OCI-LY1 (cell line): ENCODE measurements at regions not wholly inside any gene's neighbourhood (a gene's known extent, or its start where the extent isn't known, plus 50 kb on each side); places are given as distances from the start of the nearest gene placed in this dataset.
A peak's percentile ranks its signal among the peaks of the same experiment; 100 is the strongest.

Experiments used
- H2AFZ ChIP-seq: fragments of 200-600 bp; sonication (generic), shearing (Covaris generic); 2 replicates; pipeline ENCODE4 v1.6.0; 2014; ENCODE audit warnings: antibody characterized with exemption, mild to moderate bottlenecking, low read length
- H3F3A ChIP-seq: fragments of 200-600 bp; sonication (generic), shearing (Covaris generic); 2 replicates; pipeline ENCODE4 v1.6.0; 2014; ENCODE audit warnings: mild to moderate bottlenecking, antibody characterized with exemption, low read length, moderate library complexity; ENCODE audit not compliant: insufficient read depth
- H3K27ac ChIP-seq: fragments of 200-600 bp; sonication (generic); 2 replicates; pipeline ENCODE4 v1.5.1; 2014; ENCODE audit warnings: low read length, mixed run types, mild to moderate bottlenecking, low read depth; ENCODE audit not compliant: poor library complexity, severe bottlenecking
- H3K27me3 ChIP-seq: fragments of 200-600 bp; sonication (generic); 2 replicates; pipeline ENCODE4 v1.6.0; 2014; ENCODE audit warnings: antibody characterized with exemption, mild to moderate bottlenecking, low read length, moderate library complexity; ENCODE audit not compliant: insufficient read depth
- H3K36me3 ChIP-seq: fragments of 200-600 bp; sonication (generic); 2 replicates; pipeline ENCODE4 v1.6.1; 2014; ENCODE audit warnings: mild to moderate bottlenecking, antibody characterized with exemption, low read length, moderate library complexity, mixed read lengths; ENCODE audit not compliant: insufficient read depth
- H3K4me1 ChIP-seq: fragments of 200-600 bp; sonication (generic); 2 replicates; pipeline ENCODE4 v1.5.1; 2014; ENCODE audit warnings: mild to moderate bottlenecking, low read length, moderate library complexity; ENCODE audit not compliant: insufficient read depth, severe bottlenecking
- H3K4me2 ChIP-seq: fragments of 200-600 bp; sonication (generic), shearing (Covaris generic); 2 replicates; pipeline ENCODE4 v1.6.1; 2014; ENCODE audit warnings: low read length
- H3K4me3 ChIP-seq: fragments of 200-600 bp; sonication (generic); 2 replicates; pipeline ENCODE4 v1.5.1; 2014; ENCODE audit warnings: low read length, low read depth, mild to moderate bottlenecking, mixed read lengths; ENCODE audit not compliant: poor library complexity, severe bottlenecking
- H3K79me2 ChIP-seq: fragments of 200-600 bp; shearing (Covaris generic); 2 replicates; pipeline ENCODE4 v1.6.1; 2016; ENCODE audit warnings: mixed run types, low read length, mixed read lengths; ENCODE audit not compliant: insufficient read depth
- H3K9ac ChIP-seq: fragments of 200-600 bp; sonication (generic), shearing (Covaris generic); 2 replicates; pipeline ENCODE4 v1.6.1; 2014; ENCODE audit warnings: mild to moderate bottlenecking, low read length, mixed read lengths
- H3K9me2 ChIP-seq: fragments of 200-600 bp; sonication (generic), shearing (Covaris generic); 2 replicates; pipeline ENCODE4 v1.6.1; 2014; ENCODE audit warnings: low read depth, mild to moderate bottlenecking, low read length, mixed read lengths
- H3K9me3 ChIP-seq: fragments of 200-600 bp; shearing (Covaris generic); 2 replicates; pipeline ENCODE4 v1.6.1; 2014; ENCODE audit warnings: low read length, mixed read lengths
- H4K20me1 ChIP-seq: fragments of 200-600 bp; sonication (generic), shearing (Covaris generic); 2 replicates; pipeline ENCODE4 v1.6.0; 2016; ENCODE audit warnings: mild to moderate bottlenecking, low read length; ENCODE audit not compliant: insufficient read depth
- CTCF ChIP-seq: fragments of 200-600 bp; sonication (generic), shearing (Covaris generic); IDR thresholded peaks from 2 replicates; pipeline ENCODE4 v1.5.1; 2017; ENCODE audit warnings: mild to moderate bottlenecking, antibody characterized with exemption, low read length, moderate library complexity, mixed read lengths
- EZH2 ChIP-seq: fragments of 200-600 bp; sonication (generic), shearing (Covaris generic); IDR thresholded peaks from 2 replicates; pipeline ENCODE4 v1.8.0; 2017; ENCODE audit warnings: borderline replicate concordance, mixed run types, mild to moderate bottlenecking, antibody characterized with exemption, low read length, moderate library complexity, mixed read lengths

GRCh38 chr11:27184458-27185312 is 144.1 kb downstream of the BBOX1 start:
- no peak overlapping the region for H3K4me2 ChIP-seq
- no peak overlapping the region for H3K4me3 ChIP-seq

GRCh38 chr11:27183672-27184457 is 143.2 kb downstream of the BBOX1 start:
- no peaks in the 10 kb centered on the region for H3K4me1 ChIP-seq
- H3K27me3 ChIP-seq, result no peaks in the 10 kb centered on the region; the same call in 1 of the 2 replicates
- H3K4me2 ChIP-seq, result no peak overlapping the region
- H3K9ac ChIP-seq, result no peak overlapping the region
- no peak overlapping the region for H3K4me3 ChIP-seq
- H4K20me1 ChIP-seq, result no peaks in the 10 kb centered on the region
- H3K79me2 ChIP-seq, result no peaks in the 10 kb centered on the region
- H3K9me3 ChIP-seq, result no peaks in the 10 kb centered on the region
- H2AFZ ChIP-seq, result no peak overlapping the region
- TF ChIP-seq EZH2 (no peak), CTCF (peak; percentile 80)
- no peaks in the 10 kb centered on the region for H3K36me3 ChIP-seq
- no peak overlapping the region for H3K27ac ChIP-seq
- H3F3A ChIP-seq, result no peaks in the 10 kb centered on the region
- no peaks in the 10 kb centered on the region for H3K9me2 ChIP-seq

More at GRCh38 chr11:27184458-27185312, 144.1 kb downstream of the BBOX1 start:
- H2AFZ ChIP-seq, result no peak overlapping the region
- H3K27me3 ChIP-seq, result no peaks in the 10 kb centered on the region; the same call in 1 of the 2 replicates
- H3F3A ChIP-seq, result no peaks in the 10 kb centered on the region
- H3K79me2 ChIP-seq, result no peaks in the 10 kb centered on the region
- no peak overlapping the region for H3K27ac ChIP-seq
- no peaks in the 10 kb centered on the region for H3K9me2 ChIP-seq
- H3K9me3 ChIP-seq, result no peaks in the 10 kb centered on the region
- H3K9ac ChIP-seq, result no peak overlapping the region
- no peaks in the 10 kb centered on the region for H3K36me3 ChIP-seq
- H3K4me1 ChIP-seq, result no peaks in the 10 kb centered on the region
- H4K20me1 ChIP-seq, result no peaks in the 10 kb centered on the region
- TF ChIP-seq EZH2 (no peak), CTCF (no peak)

DNA sequence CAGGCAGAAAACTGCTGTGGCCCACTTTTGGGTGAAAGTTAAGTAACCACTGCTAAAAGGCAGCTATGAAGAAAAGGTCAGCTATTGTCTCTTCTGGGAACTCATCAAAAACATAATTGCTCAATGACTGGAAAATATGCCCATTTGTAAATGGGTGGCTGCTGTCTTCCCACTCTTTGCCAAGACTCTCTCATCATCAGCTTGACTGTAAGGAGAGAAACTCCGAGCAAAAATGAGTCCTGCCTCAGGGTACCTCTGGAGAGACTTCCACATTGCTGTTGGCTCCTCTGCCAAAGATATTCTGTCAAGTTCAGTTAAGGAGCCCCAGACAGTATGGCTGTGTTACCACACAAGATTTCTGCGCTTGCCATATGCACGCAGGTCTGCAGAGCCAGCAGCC is 138.7 kb downstream of the BBOX1 start:
- no peak overlapping the region for H3K4me2 ChIP-seq
- TF ChIP-seq EZH2 (no peak), CTCF (no peak)
- H3K36me3 ChIP-seq, result no peaks in the 10 kb centered on the region
- H4K20me1 ChIP-seq, result no peaks in the 10 kb centered on the region
- H3K27me3 ChIP-seq, result no peaks in the 10 kb centered on the region
- no peaks in the 10 kb centered on the region for H3K9me2 ChIP-seq
- H2AFZ ChIP-seq, result no peak overlapping the region; the same call in 1 of the 2 replicates
- no peak overlapping the region for H3K27ac ChIP-seq
- no peaks in the 10 kb centered on the region for H3K4me1 ChIP-seq
- H3K79me2 ChIP-seq, result no peaks in the 10 kb centered on the region
- no peaks in the 10 kb centered on the region for H3F3A ChIP-seq
- H3K9ac ChIP-seq, result no peak overlapping the region
- H3K4me3 ChIP-seq, result no peak overlapping the region
- H3K9me3 ChIP-seq, result no peaks in the 10 kb centered on the region
